Middle frontal gyrus (tissue), 1 donor: ENCODE measurements at regions not wholly inside any gene's neighbourhood (a gene's known extent, or its start where the extent isn't known, plus 50 kb on each side); places are given as distances from the start of the nearest gene placed in this dataset.
A peak's percentile ranks its signal among the peaks of the same experiment; 100 is the strongest.

Experiments
- DNase-seq: peaks from one replicate; pipeline ENCODE4 v3.0.0-alpha.2; 2015; ENCODE audit warnings: low spot score; ENCODE audit errors: extremely low spot score

DNA sequence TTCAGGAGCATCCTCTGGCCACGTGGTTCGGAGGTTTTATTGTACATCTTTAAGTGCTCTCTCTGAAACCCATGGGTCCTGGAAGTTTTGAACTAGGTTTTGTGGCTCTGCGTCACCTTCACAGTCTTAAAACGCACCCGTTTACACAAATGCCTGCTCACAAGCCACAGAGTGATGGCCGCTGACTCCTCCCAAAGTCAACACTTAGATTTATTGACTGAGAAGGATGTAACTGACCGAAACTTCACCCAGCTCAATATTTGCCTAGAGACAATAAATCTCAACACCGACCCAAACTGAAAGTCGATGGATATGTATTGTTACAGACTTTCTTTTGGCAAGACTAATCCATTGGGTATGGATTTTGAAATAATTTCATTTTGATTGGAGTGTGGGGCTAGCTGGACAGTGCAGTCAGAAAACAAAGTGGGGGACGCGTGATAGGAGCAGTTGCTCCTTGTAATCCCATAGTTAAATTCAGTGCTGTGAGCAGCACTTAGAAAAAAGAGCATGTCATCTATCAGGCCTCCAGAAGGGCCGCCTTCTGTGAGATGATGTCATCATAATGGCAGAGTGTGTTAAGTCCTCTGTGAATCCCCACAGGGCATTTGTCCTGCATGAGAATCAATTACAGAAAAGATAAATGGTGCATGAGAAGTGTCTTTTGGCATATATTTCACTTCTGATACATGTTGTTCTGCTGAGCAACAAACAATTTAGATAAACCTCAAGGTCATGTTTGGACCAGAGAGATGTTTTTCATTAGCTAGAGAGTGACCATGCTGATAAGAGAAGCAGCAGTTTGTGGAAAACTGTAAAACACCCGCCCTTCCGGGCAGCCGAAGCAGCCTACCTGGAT is 183.7 kb downstream of the INO80D start:
- no peak for DNase-seq

DNA sequence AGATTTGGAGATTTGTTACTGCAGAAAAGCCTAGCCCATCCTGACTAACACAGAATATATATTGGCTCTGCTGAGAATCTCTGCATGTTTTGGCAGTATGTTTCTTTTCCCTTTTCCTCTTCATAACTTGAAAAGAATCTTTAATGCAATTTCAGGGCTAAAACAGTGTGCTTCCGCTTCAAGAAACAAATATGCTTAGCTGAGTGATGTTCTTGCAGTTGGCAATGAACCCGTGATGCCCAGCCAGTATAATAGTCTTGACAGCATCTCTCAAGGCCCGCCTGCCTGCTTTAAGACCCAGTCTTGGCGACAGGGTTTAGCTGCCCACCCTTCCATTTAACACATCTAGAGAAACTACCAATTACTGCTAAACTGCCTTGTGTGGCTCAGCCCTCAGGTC is 184.5 kb downstream of the INO80D start:
- DNase-seq, result no peak

DNA sequence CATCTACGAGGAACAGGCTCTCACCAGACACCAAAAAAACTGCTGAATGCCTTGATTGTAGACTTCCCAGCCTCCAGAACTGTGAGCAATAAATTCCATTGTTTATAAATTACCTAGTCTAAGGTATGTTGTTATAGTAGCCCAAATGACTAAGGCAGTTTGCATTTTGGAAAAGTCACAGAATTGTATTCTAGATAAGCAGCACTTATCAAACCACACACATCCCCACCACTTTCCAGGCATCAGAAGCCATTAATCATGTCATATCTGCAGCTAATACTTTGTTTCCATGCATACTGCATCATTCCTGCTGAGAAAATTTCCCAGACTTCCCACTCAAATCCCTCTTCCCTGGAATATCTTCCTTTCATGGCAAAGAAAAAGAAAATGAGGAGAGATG is 187.2 kb downstream of the INO80D start:
- no peak for DNase-seq

DNA sequence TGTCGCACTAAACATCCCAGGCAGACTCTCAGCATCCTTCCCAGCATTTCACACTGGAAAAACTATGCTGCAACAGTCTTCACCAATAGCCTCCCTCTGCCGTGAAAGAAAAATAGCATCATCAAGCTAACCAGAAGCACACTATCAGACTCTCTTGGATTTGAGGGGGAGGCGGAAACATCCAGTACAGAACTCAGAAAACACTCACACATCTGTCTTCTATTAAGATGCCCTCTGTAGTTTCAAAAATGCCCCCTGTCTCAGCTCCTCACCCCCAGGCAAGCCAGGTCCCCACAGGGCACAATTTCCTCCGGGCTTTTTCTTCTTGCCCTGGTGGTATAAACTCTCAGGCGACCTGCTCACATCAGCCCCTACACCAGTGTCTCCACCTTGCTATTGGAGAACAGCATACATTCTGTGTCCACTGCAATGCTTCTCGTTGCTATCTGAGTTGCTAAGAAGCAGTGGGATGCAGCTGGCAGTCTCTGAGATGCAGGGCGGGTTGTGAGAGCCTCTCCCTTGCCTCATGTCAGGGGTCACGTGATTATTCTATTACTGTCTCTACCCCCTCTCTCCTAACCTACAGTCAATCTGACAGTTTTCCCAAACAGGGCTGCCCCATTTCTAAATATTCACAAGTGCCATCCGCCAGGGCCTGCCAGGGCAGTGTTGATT is 189.9 kb downstream of the INO80D start:
- DNase-seq, result no peak

DNA sequence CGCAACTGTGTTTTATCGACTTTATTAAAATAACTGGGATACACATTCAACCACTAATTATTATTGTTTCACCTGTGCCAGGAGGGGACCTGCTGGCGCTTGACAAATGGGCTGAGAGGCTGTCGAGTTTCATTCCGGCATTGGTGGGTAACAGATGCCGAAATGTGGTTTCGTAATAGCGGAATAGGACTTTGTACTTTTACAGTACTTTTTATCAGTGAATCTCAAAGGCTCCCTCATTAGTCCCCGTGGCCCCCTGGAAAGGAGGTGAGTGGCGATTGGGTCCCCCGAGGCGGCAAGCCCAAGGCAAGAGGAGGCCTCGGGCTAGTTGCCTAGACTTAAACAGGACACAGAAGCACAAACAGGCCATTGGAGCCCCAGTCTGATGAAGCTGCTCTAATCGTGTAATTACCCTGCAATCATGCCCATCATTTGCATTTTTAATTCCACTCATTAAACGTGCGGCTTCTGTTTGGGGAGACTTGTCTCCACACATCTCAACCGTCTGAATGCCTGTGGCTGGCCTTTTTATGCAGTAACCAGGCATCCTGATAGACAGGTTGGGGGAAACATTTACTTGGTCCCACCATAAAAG is 193.2 kb downstream of the INO80D start:
- DNase-seq, result no peak

DNA sequence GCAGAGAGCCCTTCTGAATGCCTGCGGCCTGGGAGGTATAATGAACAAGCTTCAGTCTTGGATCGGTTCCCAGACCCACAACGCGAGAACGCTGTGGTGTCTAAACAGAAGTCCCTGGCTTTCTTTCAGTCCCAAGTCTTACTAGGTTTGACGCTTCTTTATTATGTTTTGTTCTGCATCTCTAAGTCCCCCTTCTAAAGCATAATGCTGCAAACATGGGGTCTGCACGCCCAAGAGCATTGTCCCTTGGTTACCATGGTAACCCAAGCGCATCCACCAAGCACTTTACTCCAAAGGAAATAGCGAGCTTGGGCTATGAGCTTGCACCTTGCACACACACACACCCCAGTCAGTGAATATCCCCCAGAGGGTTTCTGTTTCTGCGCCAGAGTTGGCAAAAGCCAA is 193.7 kb downstream of the INO80D start:
- no peak for DNase-seq

DNA sequence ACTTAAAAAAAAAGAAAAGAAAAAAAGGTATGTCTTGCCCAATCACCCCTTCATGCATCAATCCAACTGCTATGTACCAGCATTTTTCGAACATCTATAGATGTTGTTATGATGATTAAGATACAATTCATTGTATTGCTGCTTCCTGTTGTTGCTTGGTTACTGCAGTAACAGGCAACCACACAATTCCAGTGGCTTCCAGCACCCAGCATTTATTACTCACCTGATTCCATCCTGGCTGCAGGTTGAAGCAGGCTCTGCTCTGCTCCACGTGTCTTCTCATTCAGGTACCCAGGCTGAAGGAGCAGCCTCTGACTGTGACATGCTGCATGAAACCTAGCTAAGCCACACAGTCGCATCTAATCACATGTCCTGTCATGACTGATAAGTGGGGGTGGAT is 196.9 kb downstream of the INO80D start:
- no peak for DNase-seq

DNA sequence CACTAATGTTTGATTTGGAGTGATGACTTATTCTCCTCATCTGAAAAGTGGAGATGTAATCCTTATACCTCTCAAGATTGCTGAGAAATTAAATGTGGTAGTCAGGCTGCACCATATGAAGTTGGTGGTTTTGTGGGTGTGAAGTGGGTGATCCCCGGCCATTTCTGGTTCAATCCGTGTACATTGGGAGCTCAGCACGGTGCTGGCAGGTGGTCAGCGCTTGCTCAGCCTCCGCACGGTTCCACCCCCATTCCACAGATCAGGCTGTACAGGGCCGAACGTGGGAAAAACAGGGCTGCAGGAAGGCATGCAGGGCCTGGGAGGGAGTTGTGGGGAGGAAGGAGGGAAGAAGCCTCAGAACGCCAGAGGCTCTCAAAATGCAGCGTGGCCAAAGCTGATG is 198.3 kb downstream of the INO80D start:
- DNase-seq, result no peak

DNA sequence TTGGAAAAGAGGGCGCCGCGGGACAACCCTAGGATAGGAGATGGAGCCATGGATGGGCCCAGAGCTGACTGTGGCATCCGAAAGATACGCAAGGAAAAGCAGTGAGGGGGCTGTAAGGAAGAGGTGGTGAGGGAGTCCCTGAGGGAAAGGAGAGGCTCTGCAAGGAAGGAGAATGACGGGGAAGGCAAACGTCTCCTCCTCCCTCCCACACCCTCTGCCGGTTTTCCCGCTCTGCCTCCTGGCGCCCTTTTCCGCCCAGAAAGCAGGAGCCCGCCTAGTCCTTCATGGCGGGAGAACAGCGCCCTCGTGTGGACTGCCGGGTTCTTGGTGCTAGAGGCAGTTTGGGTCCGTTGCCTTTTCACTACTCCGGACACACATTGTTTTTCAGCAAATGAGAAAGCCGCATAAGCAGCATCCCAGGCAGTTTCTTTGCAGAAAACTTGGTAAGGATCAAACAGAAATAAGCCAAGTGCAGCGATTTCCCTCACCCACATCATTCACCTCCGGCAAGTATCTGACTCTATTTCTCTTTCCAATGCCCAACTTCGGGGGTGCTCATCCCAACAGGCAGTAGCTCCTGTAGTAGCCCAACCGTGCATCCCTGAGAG is 200.4 kb downstream of the INO80D start:
- DNase-seq, result peak; percentile 27

DNA sequence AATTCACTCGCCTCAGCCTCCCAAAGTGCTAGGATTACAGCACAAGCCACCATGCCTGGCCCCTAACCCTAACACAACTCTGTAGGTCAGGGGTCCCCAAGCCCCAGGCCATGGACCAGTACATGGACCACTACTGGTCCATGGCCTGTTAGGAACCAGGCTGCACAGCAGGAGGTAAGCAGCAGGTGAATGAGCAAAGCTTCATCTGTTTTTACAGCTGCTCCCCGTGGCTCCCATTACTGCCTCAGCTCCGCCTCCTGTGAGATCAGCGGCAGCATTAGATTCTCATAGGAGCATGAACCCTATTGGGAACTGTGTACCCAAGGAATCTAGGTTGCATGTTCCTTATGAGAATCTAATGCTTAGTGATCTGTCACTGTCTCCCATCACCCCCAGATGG is 201.7 kb downstream of the NRP2 start:
- DNase-seq, result no peak

DNA sequence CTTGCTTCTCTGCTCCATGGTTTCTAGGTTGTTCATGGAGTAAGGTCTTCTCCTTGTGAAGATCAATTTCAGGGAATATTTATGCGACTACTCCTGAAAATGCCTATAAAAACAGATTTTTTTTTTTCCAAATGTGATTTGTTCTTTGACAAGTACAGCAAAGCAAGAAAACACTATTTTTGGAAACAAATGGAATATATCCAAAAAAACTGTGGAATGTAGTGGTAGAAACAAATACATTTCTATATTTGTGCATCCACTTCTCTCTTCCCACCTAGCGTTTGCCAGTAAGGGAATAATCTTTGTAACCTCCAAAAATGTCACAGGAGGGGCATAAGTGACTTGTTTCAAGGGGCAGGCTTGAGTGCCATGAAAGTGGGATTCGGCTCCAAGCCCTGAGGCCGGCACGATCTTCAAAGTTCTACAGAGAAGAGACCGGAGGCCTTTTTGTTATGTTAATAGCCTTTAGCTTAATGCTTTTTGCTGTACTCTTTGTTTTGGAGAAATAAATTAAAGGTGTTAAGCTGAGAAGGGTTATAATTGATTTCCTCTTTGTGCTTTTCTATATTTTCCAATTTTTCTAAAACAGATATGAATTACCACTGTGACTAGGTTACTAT is 200.6 kb downstream of the NRP2 start:
- no peak for DNase-seq

DNA sequence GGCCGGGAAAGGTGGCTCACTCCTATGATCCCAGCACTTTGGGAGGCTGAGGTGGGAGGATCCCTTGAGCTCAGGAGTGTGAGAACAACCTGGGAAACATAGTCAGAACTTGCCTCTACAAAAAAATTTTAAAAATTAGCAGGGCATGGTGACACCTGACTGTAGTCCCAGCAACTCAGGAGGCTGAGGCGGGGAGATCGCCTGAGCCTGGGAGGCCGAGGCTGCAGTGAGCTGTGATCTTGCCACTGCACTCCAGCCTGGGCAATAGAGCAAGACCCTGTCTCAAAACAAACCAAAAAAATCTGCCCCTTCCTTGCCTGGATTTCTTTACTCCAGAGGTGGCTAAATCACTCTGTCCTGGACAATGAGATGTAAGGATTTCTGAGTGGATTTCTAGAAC is 197.7 kb downstream of the NRP2 start:
- no peak for DNase-seq

DNA sequence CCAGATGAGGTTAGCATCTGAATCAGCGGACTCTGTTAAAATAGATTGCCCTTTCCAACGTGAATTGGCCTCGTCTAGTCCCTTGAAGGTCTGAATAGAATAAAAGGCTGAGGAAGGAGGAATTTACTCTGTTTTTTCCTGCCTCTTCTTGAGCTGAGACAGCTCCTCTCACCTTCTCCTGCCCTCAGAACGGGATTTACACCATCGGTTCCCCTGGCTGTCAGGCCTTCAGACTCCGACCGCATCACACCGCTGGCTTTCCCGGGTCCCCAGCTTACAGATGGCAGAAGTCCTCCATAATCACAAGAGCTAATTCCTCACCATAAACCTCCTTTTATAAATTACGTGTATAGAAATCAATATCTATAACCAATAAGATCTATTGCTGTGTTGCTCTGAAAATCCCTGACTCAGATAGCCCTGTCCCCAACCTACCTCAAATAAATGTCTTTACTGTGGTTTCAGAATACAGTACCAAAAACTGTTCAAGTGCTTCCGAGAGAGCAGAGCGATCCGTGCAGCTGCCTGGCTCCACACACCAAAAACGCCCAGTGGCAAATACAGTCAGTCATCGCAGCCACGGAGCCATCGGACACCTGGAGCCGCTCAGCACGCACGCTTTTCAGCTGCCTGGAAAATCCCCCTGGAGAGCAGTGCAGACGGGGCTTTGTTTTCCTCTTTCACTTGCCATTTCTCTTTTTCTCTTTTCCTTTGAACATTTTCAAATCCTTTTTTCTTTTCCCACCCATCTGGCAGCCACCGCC is 196.9 kb downstream of the NRP2 start:
- DNase-seq, result no peak

DNA sequence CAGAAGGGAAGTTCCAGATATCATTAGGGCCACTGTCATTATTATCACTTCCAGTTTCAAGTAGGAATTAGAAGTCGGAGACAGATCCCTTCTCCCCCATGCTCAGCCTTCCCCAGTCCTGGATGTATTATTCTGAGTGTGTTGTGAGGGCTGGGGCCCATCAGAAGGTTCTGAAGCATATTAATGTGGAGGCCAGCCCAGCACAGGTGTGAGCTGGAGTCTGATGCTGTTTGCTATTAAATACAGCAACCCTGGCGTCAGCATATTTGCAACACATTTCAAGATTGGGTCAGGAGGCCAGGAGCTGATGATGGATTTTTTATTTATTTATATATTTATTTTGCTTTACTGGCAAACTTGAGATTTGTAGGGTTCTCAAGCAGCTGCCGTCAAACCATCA is 195.2 kb downstream of the NRP2 start:
- DNase-seq, result no peak

DNA sequence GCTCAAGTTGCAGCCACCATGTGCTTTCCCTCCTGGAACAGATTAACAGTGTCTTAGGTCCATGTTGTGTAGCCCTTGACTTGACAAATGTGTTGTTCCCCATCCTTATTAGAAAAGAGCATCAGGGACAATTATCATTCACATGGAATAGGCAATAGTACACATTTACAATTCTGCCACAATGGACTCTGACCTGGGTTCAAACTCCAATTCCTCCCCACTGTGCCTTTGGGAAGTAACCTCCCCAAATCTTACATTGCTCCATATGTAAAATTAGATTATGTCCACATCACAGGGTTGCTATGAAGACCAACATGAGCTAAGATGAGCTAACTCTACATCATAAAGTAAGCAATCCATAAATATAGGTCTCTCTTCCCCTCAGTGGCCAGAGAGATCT is 193.8 kb downstream of the NRP2 start:
- DNase-seq, result no peak

DNA sequence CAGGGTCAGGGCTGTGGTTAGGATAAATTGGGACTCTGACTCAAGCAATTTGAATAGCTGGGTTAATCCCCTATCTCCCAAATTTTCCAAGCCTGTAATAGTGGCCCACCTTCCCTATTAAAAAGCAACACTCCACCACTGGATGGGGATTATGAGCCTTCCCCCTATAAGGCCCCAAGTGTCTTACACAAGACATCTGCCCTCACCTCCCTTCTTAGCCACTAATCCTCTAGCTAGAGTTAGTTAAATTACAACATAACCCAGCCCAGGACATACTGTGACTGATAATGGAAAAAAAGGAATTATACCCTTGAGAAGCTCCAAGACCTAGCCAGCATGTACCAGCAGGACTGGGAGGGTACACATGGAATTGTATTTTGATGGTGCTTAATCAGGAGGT is 190.4 kb downstream of the NRP2 start:
- no peak for DNase-seq

DNA sequence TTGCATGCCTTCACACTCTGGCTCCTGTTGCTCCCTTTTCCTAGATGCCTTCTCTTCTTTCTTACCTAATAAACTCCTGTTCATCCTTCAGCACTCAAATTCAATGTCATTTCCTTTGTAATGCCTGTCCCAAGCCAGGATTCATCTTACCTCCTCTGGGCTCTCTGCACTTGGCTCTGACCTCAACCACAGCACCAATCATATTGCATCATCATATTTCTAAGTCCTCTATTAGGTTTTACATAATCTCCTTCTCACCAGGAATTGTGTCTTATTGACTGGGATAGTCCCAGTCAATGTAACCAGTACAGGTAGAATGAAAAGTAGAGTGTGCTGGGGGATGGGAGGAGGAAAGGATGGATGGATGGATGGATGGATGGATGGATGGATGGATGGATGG is 187.1 kb downstream of the NRP2 start:
- no peak for DNase-seq

DNA sequence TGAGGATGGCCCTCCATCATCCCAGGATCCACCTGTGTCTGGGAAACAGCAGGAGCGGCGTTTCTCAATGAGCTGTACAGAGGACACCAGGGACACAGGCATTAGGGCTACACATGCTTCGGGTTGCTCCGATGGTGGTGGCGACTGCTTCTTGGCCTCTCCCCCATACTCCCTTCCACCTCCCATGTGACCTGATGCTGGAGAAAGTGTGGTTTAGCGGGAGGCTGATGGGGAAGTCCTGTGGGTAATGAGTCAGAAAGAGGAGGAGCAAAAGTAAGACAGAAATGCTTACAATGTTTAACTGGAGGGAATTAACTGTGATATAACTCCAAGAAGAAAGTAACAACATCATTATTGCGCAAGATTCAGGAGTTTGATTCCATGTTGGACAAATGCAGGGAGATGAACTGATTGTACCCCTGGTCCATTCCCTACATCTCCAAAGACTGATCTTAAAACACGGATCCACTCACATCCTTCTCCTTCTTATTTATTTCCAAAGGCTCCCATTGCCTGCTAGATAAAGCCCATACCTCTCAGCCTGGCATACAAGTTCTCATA is 186.6 kb downstream of the NRP2 start:
- no peak for DNase-seq

DNA sequence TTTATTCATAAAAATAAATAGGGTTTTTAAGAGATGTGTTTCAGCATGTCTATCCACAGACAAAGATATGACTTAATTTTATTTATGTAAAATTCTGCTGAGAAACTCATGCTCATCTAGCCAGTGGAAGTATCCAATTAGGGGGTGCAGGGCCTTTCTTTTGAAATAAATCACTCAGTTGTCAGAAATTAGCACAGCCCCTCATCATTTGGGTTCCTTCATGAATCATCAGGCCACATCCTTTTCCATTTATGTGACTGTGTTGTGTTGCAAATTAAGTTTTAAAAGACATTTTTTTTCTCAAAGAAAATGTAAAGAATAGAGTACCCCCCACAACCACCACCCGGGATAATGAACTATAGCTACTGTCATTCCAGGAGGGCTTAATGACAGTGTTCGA is 185.8 kb downstream of the NRP2 start:
- no peak for DNase-seq

DNA sequence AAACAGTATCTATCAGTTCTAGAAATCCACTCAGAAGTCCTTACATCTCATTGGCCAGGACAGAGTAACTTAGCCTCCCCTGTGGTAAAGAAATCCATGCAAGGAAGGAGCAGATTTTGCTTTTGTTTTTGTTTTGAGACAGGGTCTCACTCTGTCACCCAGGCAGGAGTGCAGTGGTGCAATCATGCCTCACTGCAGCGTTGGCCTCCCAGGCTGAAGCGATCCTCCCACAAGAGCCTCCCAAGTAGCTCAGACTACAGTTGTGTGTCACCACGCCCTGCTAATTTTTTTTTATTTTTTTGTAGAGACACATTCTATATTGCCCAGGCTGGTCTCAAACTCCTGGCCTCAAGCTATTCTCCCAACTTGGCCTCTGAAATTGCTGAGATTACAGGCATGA is 185.1 kb downstream of the NRP2 start:
- no peak for DNase-seq
